Muscle layer of duodenum (tissue), 2 donors: ENCODE measurements at regions not wholly inside any gene's neighbourhood (a gene's known extent, or its start where the extent isn't known, plus 50 kb on each side); places are given as distances from the start of the nearest gene placed in this dataset.

ENCODE experiments used
- H3K27ac ChIP-seq: one replicate; pipeline ENCODE4 v1.7.0; 2013; ENCODE audit warnings: mild to moderate bottlenecking, low read length
- H3K27me3 ChIP-seq: one replicate; pipeline ENCODE4 v1.7.0; 2013; ENCODE audit warnings: low read depth, mild to moderate bottlenecking, control low read depth, low read length
- H3K36me3 ChIP-seq, 2 donors: one replicate each; pipeline ENCODE4 v1.7.0; 2013; ENCODE audit warnings: low read length in 2 of 2, control low read depth in 1 of 2, mild to moderate bottlenecking in 1 of 2; ENCODE audit not compliant: insufficient read depth in 2 of 2, control insufficient read depth in 1 of 2
- H3K4me1 ChIP-seq, 2 donors: one replicate each; pipeline ENCODE4 v1.7.0; 2013; ENCODE audit warnings: low read length in 2 of 2, mild to moderate bottlenecking in 2 of 2, control low read depth in 1 of 2, moderate library complexity in 1 of 2; ENCODE audit not compliant: insufficient read depth in 2 of 2, control insufficient read depth in 1 of 2
- H3K4me3 ChIP-seq, 2 donors: one replicate each; pipeline ENCODE4 v1.7.0; 2013; ENCODE audit warnings: low read length in 2 of 2, low read depth in 1 of 2, mild to moderate bottlenecking in 1 of 2
- H3K9me3 ChIP-seq, 2 donors: one replicate each; pipeline ENCODE4 v1.7.0; 2013; ENCODE audit warnings: low read length in 2 of 2, control low read depth in 1 of 2, mild to moderate bottlenecking in 1 of 2; ENCODE audit not compliant: control insufficient read depth in 1 of 2
- donor health status: healthy.

DNA sequence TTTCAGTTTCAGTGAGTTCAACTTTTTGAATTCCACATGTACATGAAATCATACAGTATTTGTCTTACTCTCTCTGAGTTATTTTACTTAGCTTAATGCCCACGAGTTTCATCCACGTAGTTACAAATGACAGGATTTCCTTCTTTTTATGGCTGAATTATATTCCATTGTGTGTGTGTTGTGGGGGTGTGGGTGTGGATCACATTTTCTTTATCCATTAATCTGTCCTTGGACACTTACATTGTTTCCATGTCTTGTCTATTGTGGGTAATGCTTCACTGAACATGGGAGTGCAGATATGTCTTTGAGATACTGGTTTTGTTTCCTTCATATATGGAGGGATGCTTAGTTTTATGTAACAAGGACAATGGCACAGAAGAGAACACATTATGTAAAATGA is 63.5 kb upstream of the TMTC1 start:
- H3K9me3 ChIP-seq = peaks cover 0 to 4% of the 10 kb centered on the region in 2 donors
- H3K27me3 ChIP-seq = no peaks in the 10 kb centered on the region
- no peak overlapping the region for H3K4me3 ChIP-seq
- H3K4me1 ChIP-seq = no peaks in the 10 kb centered on the region
- no peaks in the 10 kb centered on the region for H3K36me3 ChIP-seq
- H3K27ac ChIP-seq = no peak overlapping the region

DNA sequence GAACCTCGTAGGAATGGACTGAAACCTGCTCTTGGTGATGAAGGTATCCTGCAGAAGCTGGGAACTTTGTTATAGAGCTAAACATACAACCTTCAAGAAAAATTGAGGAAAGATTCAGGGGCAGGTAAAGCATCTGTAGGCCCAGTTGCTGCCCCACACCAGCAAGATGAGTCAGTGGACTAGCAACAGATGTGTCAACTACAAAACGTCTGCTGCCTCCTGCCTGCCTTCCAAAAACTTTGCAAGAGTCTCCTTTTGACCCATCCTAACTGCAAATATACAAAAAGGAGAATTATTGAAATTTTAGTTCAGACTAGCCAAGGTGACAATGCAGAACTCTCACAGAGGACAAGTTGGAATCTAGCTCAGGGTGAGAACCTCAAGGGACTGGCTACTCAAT is 60.9 kb upstream of the TMTC1 start:
- H3K9me3 ChIP-seq = peaks cover 0 to 9% of the 10 kb centered on the region in 2 donors
- H3K36me3 ChIP-seq = no peaks in the 10 kb centered on the region
- H3K4me1 ChIP-seq = no peaks in the 10 kb centered on the region
- H3K27me3 ChIP-seq = no peaks in the 10 kb centered on the region
- no peak overlapping the region for H3K27ac ChIP-seq
- H3K4me3 ChIP-seq = no peak overlapping the region

DNA sequence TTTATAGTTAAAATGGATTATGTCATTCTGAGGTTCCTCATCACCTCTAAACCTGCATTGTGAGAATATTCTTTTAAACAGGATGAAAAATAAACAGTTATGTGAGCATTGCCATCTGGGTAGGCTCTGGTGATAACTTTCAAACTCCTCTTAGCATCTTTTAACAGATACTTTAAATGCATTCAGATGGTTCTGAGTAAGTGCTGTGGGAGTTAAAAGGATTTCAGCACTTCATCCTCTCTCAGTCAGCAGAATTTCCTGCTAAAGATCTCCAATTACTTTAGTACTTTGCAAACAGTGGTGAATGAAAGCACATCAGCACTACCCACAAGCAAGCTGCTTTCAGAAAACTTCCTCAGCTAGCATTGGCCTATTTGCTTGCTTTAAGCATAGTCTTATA is 59.3 kb upstream of the TMTC1 start:
- Histone ChIP-seq H3K4me3 (no peak overlapping the region), H3K36me3 (no peaks in the 10 kb centered on the region), H3K27ac (no peak overlapping the region), H3K4me1 (no peaks in the 10 kb centered on the region), H3K9me3 (peaks cover 0 to 8% of the 10 kb centered on the region in 2 donors), H3K27me3 (no peaks in the 10 kb centered on the region)

DNA sequence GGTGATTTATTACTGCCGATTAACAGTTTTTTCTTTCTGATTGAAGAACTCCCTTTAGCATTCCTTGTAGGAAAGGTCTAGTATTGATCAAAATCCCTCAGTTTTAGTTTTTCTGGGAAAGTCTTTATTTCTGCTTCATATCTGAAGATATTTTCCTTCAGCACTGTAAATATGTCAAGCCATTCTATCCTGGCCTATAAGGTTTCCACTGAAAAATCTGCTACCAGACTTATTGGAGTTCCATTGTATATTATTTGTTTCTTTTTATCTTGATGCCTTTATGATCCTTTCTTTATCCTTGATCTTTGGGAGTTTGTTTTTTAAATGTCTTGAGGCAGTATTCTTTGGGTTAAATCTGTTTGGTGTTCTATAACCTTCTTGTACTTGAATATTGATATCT is 55.0 kb upstream of the TMTC1 start:
- H3K27ac ChIP-seq = no peak overlapping the region
- peaks cover 0 to 17% of the 10 kb centered on the region in 2 donors for H3K9me3 ChIP-seq
- H3K36me3 ChIP-seq = no peaks in the 10 kb centered on the region
- H3K4me3 ChIP-seq = no peak overlapping the region
- no peaks in the 10 kb centered on the region for H3K4me1 ChIP-seq
- H3K27me3 ChIP-seq = no peaks in the 10 kb centered on the region
